ENCODE measurements at regions not wholly inside any gene's neighbourhood (a gene's known extent, or its start where the extent isn't known, plus 50 kb on each side); places are given as distances from the start of the nearest gene placed in this dataset.

- no peaks in the 10 kb centered on the region for H3K4me1 Mint-ChIP-seq
- H3K27me3 Mint-ChIP-seq: peaks cover 2% of the 10 kb centered on the region
- DNase-seq: no peak
- ChIA-PET POLR2A (no interaction called here), CTCF (interaction anchor here (1.1 to 1.2 kb wide), 2 partner anchors 20 kb away, joined by 3 read pairs; no protein-coding TSS in a partner anchor)
- no peak overlapping the region for H3K27ac Mint-ChIP-seq
- no peaks in the 10 kb centered on the region for H3K9me3 Mint-ChIP-seq
- no peak overlapping the region for H3K4me3 Mint-ChIP-seq
- H3K36me3 Mint-ChIP-seq (ENCODE audit: low read depth): no peaks in the 10 kb centered on the region
Observed at GRCh38 chr5:135112008-135112725, 78.1 kb upstream of the PITX1 start.

- Mint-ChIP-seq H3K4me1 (no peaks in the 10 kb centered on the region), H3K9me3 (no peaks in the 10 kb centered on the region), H3K4me3 (no peak overlapping the region), H3K36me3 (ENCODE audit: low read depth) (no peaks in the 10 kb centered on the region), H3K27me3 (peaks cover 2% of the 10 kb centered on the region), H3K27ac (no peak overlapping the region)
- ChIA-PET POLR2A (no interaction called here), CTCF (interaction anchor here (0.6 to 1.3 kb wide), 3 partner anchors 21 to 205 kb away, joined by 3 read pairs; no protein-coding TSS in a partner anchor)
- no peak for DNase-seq
Observed at GRCh38 chr5:135110785-135111596, 77.0 kb upstream of the PITX1 start.

GRCh38 chr5:135108992-135109391, 75.0 kb upstream of the PITX1 start:
- DNase-seq: no peak
- H3K27me3 Mint-ChIP-seq: peaks cover 3% of the 10 kb centered on the region
- H3K9me3 Mint-ChIP-seq: no peaks in the 10 kb centered on the region
- H3K27ac Mint-ChIP-seq: no peak overlapping the region
- no peaks in the 10 kb centered on the region for H3K4me1 Mint-ChIP-seq
- ChIA-PET CTCF (no interaction called here), POLR2A (no interaction called here)
- H3K36me3 Mint-ChIP-seq (ENCODE audit: low read depth): no peaks in the 10 kb centered on the region
- no peak overlapping the region for H3K4me3 Mint-ChIP-seq

GRCh38 chr5:135108569-135108968, 74.5 kb upstream of the PITX1 start:
- Mint-ChIP-seq H3K27ac (no peak overlapping the region), H3K9me3 (no peaks in the 10 kb centered on the region), H3K4me1 (no peaks in the 10 kb centered on the region), H3K36me3 (ENCODE audit: low read depth) (no peaks in the 10 kb centered on the region), H3K4me3 (no peak overlapping the region), H3K27me3 (peaks cover 3% of the 10 kb centered on the region)
- CTCF ChIA-PET: no interaction called here
- POLR2A ChIA-PET: no interaction called here
- no peak for DNase-seq

GRCh38 chr5:135107986-135108385, 74.0 kb upstream of the PITX1 start:
- Mint-ChIP-seq H3K27ac (no peak overlapping the region), H3K9me3 (no peaks in the 10 kb centered on the region), H3K4me3 (no peak overlapping the region), H3K4me1 (no peaks in the 10 kb centered on the region), H3K27me3 (peaks cover 3% of the 10 kb centered on the region), H3K36me3 (ENCODE audit: low read depth) (no peaks in the 10 kb centered on the region)
- ChIA-PET POLR2A (no interaction called here), CTCF (no interaction called here)
- DNase-seq: no peak

- Mint-ChIP-seq H3K4me1 (no peaks in the 10 kb centered on the region), H3K4me3 (no peak overlapping the region), H3K36me3 (ENCODE audit: low read depth) (no peaks in the 10 kb centered on the region), H3K27me3 (peaks cover 3% of the 10 kb centered on the region), H3K9me3 (no peaks in the 10 kb centered on the region), H3K27ac (no peak overlapping the region)
- ChIA-PET POLR2A (no interaction called here), CTCF (no interaction called here)
- DNase-seq: no peak
Observed at GRCh38 chr5:135106610-135107471, 72.8 kb upstream of the PITX1 start.

GRCh38 chr5:135106136-135106535, 72.1 kb upstream of the PITX1 start:
- CTCF ChIA-PET: no interaction called here
- Mint-ChIP-seq H3K4me1 (no peaks in the 10 kb centered on the region), H3K27ac (no peak overlapping the region), H3K4me3 (no peak overlapping the region), H3K36me3 (ENCODE audit: low read depth) (no peaks in the 10 kb centered on the region), H3K27me3 (peaks cover 3% of the 10 kb centered on the region), H3K9me3 (no peaks in the 10 kb centered on the region)
- POLR2A ChIA-PET: no interaction called here
- DNase-seq: no peak

GRCh38 chr5:135105105-135105484, 71.1 kb upstream of the PITX1 start:
- no peak for DNase-seq
- H3K4me3 Mint-ChIP-seq: no peak overlapping the region
- POLR2A ChIA-PET: no interaction called here
- H3K9me3 Mint-ChIP-seq: no peaks in the 10 kb centered on the region
- CTCF ChIA-PET: no interaction called here
- no peak overlapping the region for H3K27ac Mint-ChIP-seq
- H3K36me3 Mint-ChIP-seq (ENCODE audit: low read depth): no peaks in the 10 kb centered on the region
- no peaks in the 10 kb centered on the region for H3K4me1 Mint-ChIP-seq
- H3K27me3 Mint-ChIP-seq: peaks cover 3% of the 10 kb centered on the region

GRCh38 chr5:135103575-135103853, 69.5 kb upstream of the PITX1 start:
- peaks cover 4% of the 10 kb centered on the region for H3K27me3 Mint-ChIP-seq
- no peaks in the 10 kb centered on the region for H3K4me1 Mint-ChIP-seq
- no peaks in the 10 kb centered on the region for H3K36me3 Mint-ChIP-seq (ENCODE audit: low read depth)
- H3K27ac Mint-ChIP-seq: no peak overlapping the region
- H3K9me3 Mint-ChIP-seq: no peaks in the 10 kb centered on the region
- H3K4me3 Mint-ChIP-seq: no peak overlapping the region
- ChIA-PET POLR2A (no interaction called here), CTCF (interaction anchor here (1.1 kb wide), 1 partner anchor 35 kb away, joined by 3 read pairs; no protein-coding TSS in a partner anchor)
- no peak for DNase-seq

GRCh38 chr5:135102716-135103574, 68.9 kb upstream of the PITX1 start:
- no peaks in the 10 kb centered on the region for H3K9me3 Mint-ChIP-seq
- CTCF ChIA-PET: interaction anchor here (1.1 kb wide), 1 partner anchor 36 kb away, joined by 3 read pairs; no protein-coding TSS in a partner anchor
- POLR2A ChIA-PET: no interaction called here

GRCh38 chr5:135100431-135100830, 66.4 kb upstream of the PITX1 start:
- Mint-ChIP-seq H3K36me3 (ENCODE audit: low read depth) (no peaks in the 10 kb centered on the region), H3K4me3 (no peak overlapping the region), H3K27ac (no peak overlapping the region), H3K27me3 (peaks cover 6% of the 10 kb centered on the region), H3K9me3 (no peaks in the 10 kb centered on the region), H3K4me1 (no peaks in the 10 kb centered on the region)
- DNase-seq: no peak
- ChIA-PET POLR2A (no interaction called here), CTCF (interaction anchor here (0.7 kb wide), 1 partner anchor 848 kb away, joined by 3 read pairs; no protein-coding TSS in a partner anchor)

More at GRCh38 chr5:135102716-135103574, 68.9 kb upstream of the PITX1 start:
- Mint-ChIP-seq H3K27me3 (peaks cover 4% of the 10 kb centered on the region), H3K27ac (no peak overlapping the region), H3K4me3 (no peak overlapping the region), H3K4me1 (no peaks in the 10 kb centered on the region), H3K36me3 (ENCODE audit: low read depth) (no peaks in the 10 kb centered on the region)
- DNase-seq: no peak

GRCh38 chr5:135100011-135100410, 66.0 kb upstream of the PITX1 start:
- POLR2A ChIA-PET: no interaction called here
- no peaks in the 10 kb centered on the region for H3K9me3 Mint-ChIP-seq
- no peak for DNase-seq
- H3K4me1 Mint-ChIP-seq: no peaks in the 10 kb centered on the region
- CTCF ChIA-PET: interaction anchor here (0.7 kb wide), 1 partner anchor 847 kb away, joined by 3 read pairs; no protein-coding TSS in a partner anchor
- H3K36me3 Mint-ChIP-seq (ENCODE audit: low read depth): no peaks in the 10 kb centered on the region
- no peak overlapping the region for H3K4me3 Mint-ChIP-seq
- peaks cover 9% of the 10 kb centered on the region for H3K27me3 Mint-ChIP-seq
- H3K27ac Mint-ChIP-seq: no peak overlapping the region
